ENCODE measurements at regions not wholly inside any gene's neighbourhood (a gene's known extent, or its start where the extent isn't known, plus 50 kb on each side); places are given as distances from the start of the nearest gene placed in this dataset.

DNA sequence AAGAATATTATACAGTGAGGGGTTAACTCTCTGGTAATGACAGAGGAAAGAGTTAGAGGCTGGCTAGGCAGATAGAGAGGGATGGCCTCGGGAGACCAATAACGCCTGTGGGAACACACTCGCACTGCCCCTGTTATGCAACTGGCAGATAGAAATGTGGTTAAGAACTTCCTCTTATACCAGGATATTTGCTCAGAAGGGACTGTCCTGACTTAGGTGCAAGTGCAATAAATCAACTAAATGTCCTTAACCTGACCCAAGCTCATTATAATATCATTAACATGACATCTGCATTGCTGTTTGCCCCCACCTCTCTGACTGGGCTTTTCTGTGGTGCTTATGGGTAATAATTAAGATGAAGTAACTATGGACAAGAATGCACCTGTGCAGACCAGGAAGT is 1518.0 kb downstream of the NCAM2 start:
- no peak for DNase-seq (ENCODE audit: low spot score in 2 of 2)
- H3K36me3 ChIP-seq = no peaks in the 10 kb centered on the region
- intact Hi-C loops (cut with DNase I; ENCODE audit: low total_unique reads) = no loop called here
- H3K27ac ChIP-seq = no peak overlapping the region
- H3K4me1 ChIP-seq = no peaks in the 10 kb centered on the region
- no peaks in the 10 kb centered on the region for H3K9me3 ChIP-seq
- H3K27me3 ChIP-seq = no peaks in the 10 kb centered on the region
- H3K4me3 ChIP-seq = no peak overlapping the region
- TF ChIP-seq POLR2A (IDR thresholded peaks at IDR 0.05) (no peak), POLR2AphosphoS5 (IDR thresholded peaks at IDR 0.05) (no peak)
- TF ChIP-seq, protein P1, sequence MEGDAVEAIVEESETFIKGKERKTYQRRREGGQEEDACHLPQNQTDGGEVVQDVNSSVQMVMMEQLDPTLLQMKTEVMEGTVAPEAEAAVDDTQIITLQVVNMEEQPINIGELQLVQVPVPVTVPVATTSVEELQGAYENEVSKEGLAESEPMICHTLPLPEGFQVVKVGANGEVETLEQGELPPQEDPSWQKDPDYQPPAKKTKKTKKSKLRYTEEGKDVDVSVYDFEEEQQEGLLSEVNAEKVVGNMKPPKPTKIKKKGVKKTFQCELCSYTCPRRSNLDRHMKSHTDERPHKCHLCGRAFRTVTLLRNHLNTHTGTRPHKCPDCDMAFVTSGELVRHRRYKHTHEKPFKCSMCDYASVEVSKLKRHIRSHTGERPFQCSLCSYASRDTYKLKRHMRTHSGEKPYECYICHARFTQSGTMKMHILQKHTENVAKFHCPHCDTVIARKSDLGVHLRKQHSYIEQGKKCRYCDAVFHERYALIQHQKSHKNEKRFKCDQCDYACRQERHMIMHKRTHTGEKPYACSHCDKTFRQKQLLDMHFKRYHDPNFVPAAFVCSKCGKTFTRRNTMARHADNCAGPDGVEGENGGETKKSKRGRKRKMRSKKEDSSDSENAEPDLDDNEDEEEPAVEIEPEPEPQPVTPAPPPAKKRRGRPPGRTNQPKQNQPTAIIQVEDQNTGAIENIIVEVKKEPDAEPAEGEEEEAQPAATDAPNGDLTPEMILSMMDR (IDR thresholded peaks at IDR 0.05) = no peak

DNA sequence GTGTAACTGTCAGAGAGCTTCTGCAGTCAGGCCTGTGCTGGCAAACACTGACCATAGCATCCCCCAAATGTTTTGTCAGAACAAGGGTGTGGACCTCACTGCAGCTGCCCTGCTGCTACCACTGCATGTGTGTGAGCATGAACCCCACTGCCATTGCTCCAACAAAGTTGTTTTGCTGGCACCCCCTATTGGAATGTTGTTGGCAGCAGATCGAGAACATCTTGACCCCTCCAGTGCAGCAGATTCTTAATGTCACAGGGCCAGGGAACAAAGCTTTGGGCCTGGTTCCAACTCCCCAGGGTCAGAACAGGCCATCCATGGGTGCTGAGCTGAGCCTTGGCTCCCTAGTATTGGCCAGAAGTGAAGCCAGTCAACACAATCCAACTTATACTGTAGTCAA is 1537.4 kb downstream of the NCAM2 start:
- H3K27ac ChIP-seq = no peak overlapping the region
- TF ChIP-seq POLR2A (IDR thresholded peaks at IDR 0.05) (no peak), POLR2AphosphoS5 (IDR thresholded peaks at IDR 0.05) (no peak)
- TF ChIP-seq, protein P1 (IDR thresholded peaks at IDR 0.05) = no peak
- H3K4me1 ChIP-seq = no peaks in the 10 kb centered on the region
- no peaks in the 10 kb centered on the region for H3K27me3 ChIP-seq
- no peak for DNase-seq (ENCODE audit: low spot score in 2 of 2)
- H3K9me3 ChIP-seq = peaks cover 7 to 18% of the 10 kb centered on the region in 2 donors
- H3K36me3 ChIP-seq = no peaks in the 10 kb centered on the region
- H3K4me3 ChIP-seq = no peak overlapping the region
- intact Hi-C loops (cut with DNase I; ENCODE audit: low total_unique reads) = no loop called here

DNA sequence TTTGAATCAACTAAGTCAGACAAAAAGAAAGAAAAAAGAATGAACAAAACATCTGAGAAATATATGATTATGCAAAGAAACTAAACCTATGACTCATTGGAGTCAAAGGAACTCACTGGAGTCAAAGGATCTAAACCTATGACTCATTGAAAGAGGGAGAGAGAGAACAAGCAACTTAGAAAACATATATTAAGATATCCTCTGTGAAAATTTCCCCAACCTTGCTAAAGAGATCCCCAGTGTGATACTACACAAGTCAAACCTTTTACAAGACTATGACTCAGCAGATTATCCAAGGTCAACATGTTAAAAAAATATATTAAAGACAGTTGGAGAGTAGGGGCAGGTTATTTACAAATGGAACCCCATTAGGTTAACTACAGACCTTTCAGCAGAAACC is 1538.3 kb downstream of the NCAM2 start:
- no peaks in the 10 kb centered on the region for H3K36me3 ChIP-seq
- TF ChIP-seq, protein P1 (IDR thresholded peaks at IDR 0.05) = no peak
- TF ChIP-seq POLR2A (IDR thresholded peaks at IDR 0.05) (no peak), POLR2AphosphoS5 (IDR thresholded peaks at IDR 0.05) (no peak)
- H3K27ac ChIP-seq = no peak overlapping the region
- no peaks in the 10 kb centered on the region for H3K4me1 ChIP-seq
- no peaks in the 10 kb centered on the region for H3K27me3 ChIP-seq
- DNase-seq (ENCODE audit: low spot score in 2 of 2) = no peak
- intact Hi-C loops (cut with DNase I; ENCODE audit: low total_unique reads) = no loop called here
- H3K9me3 ChIP-seq = peaks cover 7 to 19% of the 10 kb centered on the region in 2 donors
- no peak overlapping the region for H3K4me3 ChIP-seq

DNA sequence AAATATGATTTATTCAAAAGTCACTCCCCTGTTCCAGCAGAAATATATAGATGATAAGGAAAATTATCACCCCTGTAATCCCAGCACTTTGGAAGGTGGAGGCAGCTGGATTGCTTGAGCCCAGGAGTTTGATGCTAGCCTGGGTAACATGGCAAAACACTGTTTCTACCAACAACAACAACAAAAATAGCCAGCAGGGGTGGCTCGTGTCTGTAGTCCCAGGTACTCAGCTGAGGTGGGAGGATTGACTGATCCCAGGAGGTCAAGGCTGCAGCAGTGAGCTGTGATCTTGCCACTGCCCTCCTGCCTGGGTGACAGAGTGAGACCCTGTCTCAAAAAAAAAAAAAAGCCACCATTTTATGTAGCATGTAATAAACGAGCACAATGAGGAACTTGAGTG is 1546.5 kb downstream of the NCAM2 start:
- intact Hi-C loops (cut with DNase I; ENCODE audit: low total_unique reads) = no loop called here
- H3K27ac ChIP-seq = no peak overlapping the region
- H3K9me3 ChIP-seq = peaks cover 4 to 9% of the 10 kb centered on the region in 2 donors
- no peaks in the 10 kb centered on the region for H3K36me3 ChIP-seq
- DNase-seq (ENCODE audit: low spot score in 2 of 2) = no peak
- H3K4me3 ChIP-seq = no peak overlapping the region
- no peaks in the 10 kb centered on the region for H3K4me1 ChIP-seq
- TF ChIP-seq, protein P1 (IDR thresholded peaks at IDR 0.05) = no peak
- no peak for TF ChIP-seq POLR2AphosphoS5 (IDR thresholded peaks at IDR 0.05)
- no peak for TF ChIP-seq POLR2A (IDR thresholded peaks at IDR 0.05)
- no peaks in the 10 kb centered on the region for H3K27me3 ChIP-seq

DNA sequence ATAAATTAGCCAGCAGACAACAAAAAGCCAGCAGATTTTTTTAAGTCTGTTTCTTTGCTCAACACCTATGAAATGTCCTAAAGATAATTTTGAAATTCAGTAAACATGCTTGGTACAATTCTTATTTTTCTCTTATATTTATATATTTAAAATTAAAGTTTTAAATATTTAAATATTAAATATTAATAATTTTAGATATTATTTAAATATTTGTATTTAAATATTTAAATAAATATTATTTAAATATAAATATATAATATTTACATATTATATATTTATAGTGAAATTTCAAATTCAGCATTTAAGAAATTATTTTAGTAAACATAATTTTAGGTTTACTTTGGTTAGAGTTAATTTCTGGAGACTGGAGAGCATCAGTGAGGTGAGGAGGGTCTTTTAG is 1554.2 kb downstream of the NCAM2 start:
- H3K27ac ChIP-seq = no peak overlapping the region
- H3K27me3 ChIP-seq = no peaks in the 10 kb centered on the region
- intact Hi-C loops (cut with DNase I; ENCODE audit: low total_unique reads) = no loop called here
- no peaks in the 10 kb centered on the region for H3K9me3 ChIP-seq
- H3K36me3 ChIP-seq = peaks cover 4% of the 10 kb centered on the region
- DNase-seq (ENCODE audit: low spot score in 2 of 2) = no peak
- H3K4me1 ChIP-seq = no peaks in the 10 kb centered on the region
- TF ChIP-seq POLR2AphosphoS5 (IDR thresholded peaks at IDR 0.05) = no peak
- no peak for TF ChIP-seq POLR2A (IDR thresholded peaks at IDR 0.05)
- TF ChIP-seq, protein P1 (IDR thresholded peaks at IDR 0.05) = no peak
- no peak overlapping the region for H3K4me3 ChIP-seq

Measured in breast epithelium (tissue), 4 donors.